Effector memory CD4-positive, alpha-beta T cell (primary cell): ENCODE measurements at regions not wholly inside any gene's neighbourhood (a gene's known extent, or its start where the extent isn't known, plus 50 kb on each side); places are given as distances from the start of the nearest gene placed in this dataset.

Experiments
- DNase-seq, 3 donors: peaks; one replicate each; pipeline ENCODE4 v3.0.0-alpha.2; 2020
- H3K27ac ChIP-seq: 2 replicates; pipeline ENCODE4 v1.7.0; 2013; ENCODE audit warnings: mild to moderate bottlenecking, low read length, moderate library complexity; ENCODE audit not compliant: insufficient read depth, poor library complexity, severe bottlenecking
- H3K27me3 ChIP-seq: replicated peaks from 2 replicates; pipeline ENCODE4 v1.7.0; 2013; ENCODE audit warnings: mild to moderate bottlenecking, low read length; ENCODE audit not compliant: insufficient read depth, control insufficient read depth, poor library complexity, severe bottlenecking
- H3K36me3 ChIP-seq: 2 replicates; pipeline ENCODE4 v1.7.0; 2013; ENCODE audit warnings: mild to moderate bottlenecking, low read length, moderate library complexity; ENCODE audit not compliant: control insufficient read depth, insufficient read depth
- H3K4me1 ChIP-seq: 2 replicates; pipeline ENCODE4 v1.7.0; 2013; ENCODE audit warnings: low read length, mild to moderate bottlenecking; ENCODE audit not compliant: control insufficient read depth, insufficient read depth, poor library complexity, severe bottlenecking
- H3K4me3 ChIP-seq: 2 replicates; pipeline ENCODE4 v1.7.0; 2013; ENCODE audit warnings: low read length, low read depth, mild to moderate bottlenecking; ENCODE audit not compliant: insufficient read depth, poor library complexity, severe bottlenecking
- H3K9me3 ChIP-seq: 2 replicates; pipeline ENCODE4 v1.7.0; 2013; ENCODE audit warnings: mild to moderate bottlenecking, low read length, moderate library complexity; ENCODE audit not compliant: control insufficient read depth

- H3K36me3 ChIP-seq = no peaks in the 10 kb centered on the region
- no peaks in the 10 kb centered on the region for H3K9me3 ChIP-seq
- DNase-seq = no peak
- no peaks in the 10 kb centered on the region for H3K4me1 ChIP-seq
- no peak overlapping the region for H3K4me3 ChIP-seq
- no peaks in the 10 kb centered on the region for H3K27me3 ChIP-seq
- no peak overlapping the region for H3K27ac ChIP-seq
Measured at GRCh38 chr3:116974702-116975101, 265.1 kb downstream of the TUSC7 start.

DNA sequence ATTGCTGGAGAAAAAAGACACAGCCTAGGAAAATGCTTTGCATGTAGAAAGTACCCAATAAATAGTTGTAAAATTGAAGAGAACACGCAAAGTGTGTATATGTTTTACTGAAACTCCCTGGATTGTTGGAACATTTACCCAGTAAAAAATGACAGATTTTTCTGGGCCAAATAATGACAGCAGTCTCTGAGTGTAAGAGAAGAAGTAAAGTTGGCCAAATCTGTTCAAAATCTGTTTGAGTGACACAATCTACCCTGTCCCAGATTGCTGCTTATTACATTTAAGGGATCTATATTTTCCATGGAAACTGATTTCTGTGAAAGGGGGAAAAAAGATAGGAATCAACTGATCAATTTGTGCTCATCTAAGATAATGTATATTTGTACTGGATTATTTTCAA, 267.9 kb downstream of the TUSC7 start:
- H3K4me3 ChIP-seq = no peak overlapping the region
- no peaks in the 10 kb centered on the region for H3K4me1 ChIP-seq
- DNase-seq = no peak
- no peaks in the 10 kb centered on the region for H3K27me3 ChIP-seq
- H3K9me3 ChIP-seq = no peaks in the 10 kb centered on the region
- no peak overlapping the region for H3K27ac ChIP-seq
- H3K36me3 ChIP-seq = no peaks in the 10 kb centered on the region

DNA sequence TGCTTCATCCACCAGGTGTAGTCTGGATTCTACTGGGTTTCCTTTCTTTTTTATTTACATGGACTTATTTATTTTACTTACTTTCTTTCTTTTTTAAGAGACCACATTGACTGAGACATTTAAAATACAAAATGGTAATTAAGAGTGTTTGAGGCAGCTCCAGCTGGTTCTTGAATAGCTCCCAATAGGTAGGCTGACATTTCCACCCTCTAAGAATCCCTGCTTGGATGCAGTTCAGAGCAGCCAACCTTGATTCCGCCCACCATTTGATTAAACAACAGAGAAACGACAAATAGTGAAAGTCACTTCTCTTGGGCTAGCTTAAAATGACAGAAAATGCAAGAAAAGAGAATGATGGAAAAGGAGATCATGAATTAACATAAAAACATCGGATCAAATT, 270.5 kb downstream of the TUSC7 start:
- no peaks in the 10 kb centered on the region for H3K4me1 ChIP-seq
- H3K4me3 ChIP-seq = no peak overlapping the region
- no peak for DNase-seq
- no peaks in the 10 kb centered on the region for H3K9me3 ChIP-seq
- H3K27ac ChIP-seq = no peak overlapping the region
- H3K27me3 ChIP-seq = no peaks in the 10 kb centered on the region
- H3K36me3 ChIP-seq = no peaks in the 10 kb centered on the region

DNA sequence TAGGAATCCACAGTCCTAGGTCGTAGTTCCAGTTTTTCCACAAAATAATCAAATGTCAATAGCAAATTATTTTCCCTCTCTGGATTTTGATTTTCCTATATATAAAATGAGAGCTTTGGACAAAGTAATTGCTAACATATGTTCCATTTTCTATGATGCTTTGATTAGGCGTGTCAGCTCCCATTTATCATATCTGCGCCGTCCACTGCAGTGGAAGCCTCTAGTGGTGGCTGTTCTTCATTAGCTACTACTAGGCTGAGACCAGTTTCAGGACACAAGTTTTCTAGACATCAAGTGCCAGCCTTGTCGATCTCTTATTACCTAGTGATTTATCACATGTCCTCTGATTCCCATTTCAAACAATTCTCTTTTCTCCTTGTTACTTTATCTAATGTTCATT, 271.5 kb downstream of the TUSC7 start:
- H3K27ac ChIP-seq = no peak overlapping the region
- no peaks in the 10 kb centered on the region for H3K36me3 ChIP-seq
- no peaks in the 10 kb centered on the region for H3K9me3 ChIP-seq
- DNase-seq = no peak
- H3K4me1 ChIP-seq = no peaks in the 10 kb centered on the region
- no peak overlapping the region for H3K4me3 ChIP-seq
- no peaks in the 10 kb centered on the region for H3K27me3 ChIP-seq

DNA sequence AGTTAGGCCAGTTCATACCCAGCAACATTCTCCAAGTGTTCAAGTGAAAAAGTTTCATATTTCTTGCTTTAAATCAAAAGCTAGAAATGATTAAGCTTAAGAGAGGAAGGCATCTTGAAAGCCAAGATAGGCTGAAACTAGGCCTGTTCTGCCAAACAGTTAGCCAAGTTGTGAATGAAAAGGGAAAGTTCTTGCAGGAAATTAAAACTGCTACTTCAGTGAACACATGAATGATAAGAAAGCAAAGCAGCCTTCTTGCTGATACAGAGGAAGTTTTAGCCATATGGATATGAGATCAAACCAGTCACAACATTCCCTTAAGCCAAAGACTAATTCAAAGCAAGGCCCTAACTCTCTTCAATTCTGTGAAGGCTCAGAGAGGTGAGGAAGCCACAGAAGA, 274.7 kb downstream of the TUSC7 start:
- Histone ChIP-seq H3K27ac (no peak overlapping the region), H3K27me3 (no peaks in the 10 kb centered on the region), H3K4me1 (no peaks in the 10 kb centered on the region), H3K4me3 (no peak overlapping the region), H3K9me3 (no peaks in the 10 kb centered on the region), H3K36me3 (no peaks in the 10 kb centered on the region)
- no peak for DNase-seq

DNA sequence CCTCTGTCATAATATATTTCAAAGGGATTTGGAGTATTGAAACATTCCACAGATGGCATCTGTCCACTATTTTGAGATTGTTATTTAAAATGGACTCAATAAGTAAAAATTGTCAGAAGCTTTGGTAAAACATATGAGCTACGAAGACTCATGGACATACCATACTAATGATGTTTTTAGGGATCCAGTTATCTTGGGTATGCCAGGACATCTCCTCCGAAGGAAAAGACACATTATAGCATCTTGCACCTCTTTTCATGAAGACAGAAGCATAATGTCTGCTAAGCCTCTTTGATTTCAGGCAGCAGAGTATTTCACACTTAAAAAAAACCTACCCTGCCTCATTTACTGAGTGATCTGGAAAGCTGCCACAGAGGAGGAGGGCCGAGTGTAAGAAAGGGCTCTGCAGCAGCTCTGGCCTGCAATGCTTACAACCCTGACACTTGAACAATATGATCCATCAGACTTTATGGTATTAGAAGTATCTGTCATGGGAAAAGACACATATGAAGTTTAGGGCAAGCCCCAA, 284.8 kb downstream of the TUSC7 start:
- Histone ChIP-seq H3K4me1 (no peaks in the 10 kb centered on the region), H3K36me3 (no peaks in the 10 kb centered on the region), H3K27me3 (no peaks in the 10 kb centered on the region), H3K27ac (no peak overlapping the region), H3K4me3 (no peak overlapping the region), H3K9me3 (no peaks in the 10 kb centered on the region)
- DNase-seq = no peak

GRCh38 chr3:117003501-117003900, 293.9 kb downstream of the TUSC7 start:
- Histone ChIP-seq H3K4me3 (no peak overlapping the region), H3K27ac (no peak overlapping the region), H3K27me3 (no peaks in the 10 kb centered on the region), H3K9me3 (no peaks in the 10 kb centered on the region), H3K4me1 (no peaks in the 10 kb centered on the region), H3K36me3 (no peaks in the 10 kb centered on the region)
- DNase-seq = no peak

DNA sequence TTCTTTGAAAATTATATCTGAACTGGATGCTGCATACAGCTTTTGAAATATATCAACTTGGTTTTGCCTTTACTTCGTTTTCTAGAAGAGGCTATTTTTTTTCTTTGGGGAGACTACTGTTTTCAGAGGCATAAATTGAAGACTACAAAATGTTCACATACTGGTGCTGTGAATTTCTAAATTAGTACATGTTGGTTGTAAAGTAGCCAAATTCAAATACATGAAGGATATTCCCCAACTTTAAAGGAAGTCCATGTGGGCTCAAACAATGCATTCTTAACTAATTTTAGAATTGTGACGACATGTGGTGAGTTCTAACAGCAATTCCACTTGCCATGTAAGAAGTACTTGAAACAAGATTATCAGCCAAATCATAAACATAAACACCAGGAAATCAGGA, 295.7 kb downstream of the TUSC7 start:
- H3K27me3 ChIP-seq = no peaks in the 10 kb centered on the region
- no peak overlapping the region for H3K4me3 ChIP-seq
- no peaks in the 10 kb centered on the region for H3K4me1 ChIP-seq
- no peak overlapping the region for H3K27ac ChIP-seq
- H3K9me3 ChIP-seq = no peaks in the 10 kb centered on the region
- DNase-seq = no peak
- no peaks in the 10 kb centered on the region for H3K36me3 ChIP-seq

DNA sequence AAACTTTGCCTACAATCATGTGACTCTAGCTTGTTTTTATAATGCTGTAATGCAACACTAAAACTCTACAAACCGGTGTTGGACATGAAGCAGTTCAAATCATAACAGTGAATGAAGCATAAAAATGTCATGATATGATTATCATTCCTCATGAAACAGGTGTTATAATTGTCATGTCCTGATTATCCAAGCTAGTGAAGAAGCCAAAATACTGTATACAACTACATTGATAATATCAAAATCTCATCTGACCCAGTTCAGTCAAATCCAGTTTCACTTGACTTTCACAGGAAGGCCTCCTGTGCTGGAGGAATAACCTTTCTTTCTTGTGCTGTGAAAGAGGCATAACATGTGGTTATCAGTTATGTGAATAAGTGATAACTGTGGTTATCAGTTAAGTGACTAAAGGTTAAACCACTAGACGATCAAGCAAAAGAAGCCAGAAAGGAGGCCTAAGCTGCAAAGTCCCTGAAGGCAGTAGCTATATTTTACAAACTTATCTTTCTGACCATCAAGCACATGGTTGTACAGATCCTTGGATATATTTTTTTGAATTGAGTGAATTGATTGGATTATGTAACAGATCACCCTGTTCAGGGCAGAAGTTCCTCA, 296.4 kb downstream of the TUSC7 start:
- H3K27ac ChIP-seq = no peak overlapping the region
- H3K36me3 ChIP-seq = no peaks in the 10 kb centered on the region

DNA sequence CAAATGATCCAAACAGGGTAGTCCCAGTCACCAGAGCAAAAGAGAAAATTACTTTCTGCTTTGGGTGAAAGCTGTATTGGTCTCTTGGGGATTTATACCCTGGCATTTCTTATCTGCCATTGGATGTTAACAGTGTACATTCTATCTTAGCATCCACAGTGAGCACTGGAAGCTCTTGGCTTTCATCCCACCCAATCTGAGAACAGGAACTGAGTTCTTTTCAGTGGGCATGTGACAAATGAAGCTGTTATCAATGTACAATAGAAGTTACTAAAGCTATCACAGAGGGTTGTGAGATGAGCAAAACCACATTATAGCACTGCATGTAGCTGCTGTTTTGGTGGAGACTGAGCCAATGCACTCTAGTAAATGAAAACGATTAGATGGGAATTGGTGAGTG, 300.7 kb downstream of the TUSC7 start:
- Histone ChIP-seq H3K36me3 (no peaks in the 10 kb centered on the region), H3K27me3 (no peaks in the 10 kb centered on the region), H3K4me1 (no peaks in the 10 kb centered on the region), H3K27ac (no peak overlapping the region), H3K9me3 (no peaks in the 10 kb centered on the region), H3K4me3 (no peak overlapping the region)
- no peak for DNase-seq

More for the DNA sequence above, 296.4 kb downstream of the TUSC7 start:
- H3K27me3 ChIP-seq = no peaks in the 10 kb centered on the region
- H3K9me3 ChIP-seq = no peaks in the 10 kb centered on the region
- H3K4me3 ChIP-seq = no peak overlapping the region
- no peak for DNase-seq
- no peaks in the 10 kb centered on the region for H3K4me1 ChIP-seq
